ENCODE measurements at regions not wholly inside any gene's neighbourhood (a gene's known extent, or its start where the extent isn't known, plus 50 kb on each side); places are given as distances from the start of the nearest gene placed in this dataset.

DNA sequence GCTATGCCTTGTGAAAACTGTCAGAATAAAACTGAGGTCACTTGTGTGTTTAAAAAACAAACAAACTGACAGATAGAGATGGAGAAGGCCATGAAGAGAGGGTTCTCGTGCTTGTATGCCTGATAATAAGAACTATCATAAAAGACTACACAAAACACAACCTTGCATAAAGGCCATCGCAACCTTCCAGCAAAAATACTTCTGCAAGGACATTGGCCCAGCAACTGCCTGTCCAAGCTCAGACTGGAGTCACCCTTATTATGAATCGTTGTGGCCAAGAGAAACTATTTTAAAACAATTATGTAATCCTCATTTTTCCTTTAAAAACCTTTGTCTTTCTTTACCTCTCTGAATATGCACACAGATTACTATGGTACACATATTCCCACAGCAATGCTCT, 93.0 kb upstream of the SMLR1 start:
- TF ChIP-seq MYC (IDR thresholded peaks at IDR 0.05; ENCODE audit: low read depth, low read length) (no peak), POLR2A (IDR thresholded peaks at IDR 0.05; ENCODE audit: low read depth, low read length) (no peak), EZH2 (IDR thresholded peaks at IDR 0.05; ENCODE audit: borderline replicate concordance, low read depth, low read length, severe bottlenecking) (no peak), POLR2AphosphoS5 (IDR thresholded peaks at IDR 0.05; ENCODE audit: insufficient read depth, low read depth, low read length) (no peak), JUN (IDR thresholded peaks at IDR 0.05; ENCODE audit: borderline replicate concordance, insufficient read depth, insufficient read length, low read depth) (no peak)
- TF ChIP-seq, protein P1, sequence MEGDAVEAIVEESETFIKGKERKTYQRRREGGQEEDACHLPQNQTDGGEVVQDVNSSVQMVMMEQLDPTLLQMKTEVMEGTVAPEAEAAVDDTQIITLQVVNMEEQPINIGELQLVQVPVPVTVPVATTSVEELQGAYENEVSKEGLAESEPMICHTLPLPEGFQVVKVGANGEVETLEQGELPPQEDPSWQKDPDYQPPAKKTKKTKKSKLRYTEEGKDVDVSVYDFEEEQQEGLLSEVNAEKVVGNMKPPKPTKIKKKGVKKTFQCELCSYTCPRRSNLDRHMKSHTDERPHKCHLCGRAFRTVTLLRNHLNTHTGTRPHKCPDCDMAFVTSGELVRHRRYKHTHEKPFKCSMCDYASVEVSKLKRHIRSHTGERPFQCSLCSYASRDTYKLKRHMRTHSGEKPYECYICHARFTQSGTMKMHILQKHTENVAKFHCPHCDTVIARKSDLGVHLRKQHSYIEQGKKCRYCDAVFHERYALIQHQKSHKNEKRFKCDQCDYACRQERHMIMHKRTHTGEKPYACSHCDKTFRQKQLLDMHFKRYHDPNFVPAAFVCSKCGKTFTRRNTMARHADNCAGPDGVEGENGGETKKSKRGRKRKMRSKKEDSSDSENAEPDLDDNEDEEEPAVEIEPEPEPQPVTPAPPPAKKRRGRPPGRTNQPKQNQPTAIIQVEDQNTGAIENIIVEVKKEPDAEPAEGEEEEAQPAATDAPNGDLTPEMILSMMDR (IDR thresholded peaks at IDR 0.05; ENCODE audit: extremely low read depth in 1 of 2, insufficient read depth in 1 of 2, low read depth in 1 of 2, low read length in 2 of 2) = no peak
- TF ChIP-seq, protein P2, sequence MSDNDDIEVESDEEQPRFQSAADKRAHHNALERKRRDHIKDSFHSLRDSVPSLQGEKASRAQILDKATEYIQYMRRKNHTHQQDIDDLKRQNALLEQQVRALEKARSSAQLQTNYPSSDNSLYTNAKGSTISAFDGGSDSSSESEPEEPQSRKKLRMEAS (IDR thresholded peaks at IDR 0.05; ENCODE audit: insufficient read depth, insufficient read length) = no peak

Measured in endothelial cell of umbilical vein (primary cell).